AG10803 (cell line): ENCODE measurements at regions not wholly inside any gene's neighbourhood (a gene's known extent, or its start where the extent isn't known, plus 50 kb on each side); places are given as distances from the start of the nearest gene placed in this dataset.
A peak's percentile ranks its signal among the peaks of the same experiment; 100 is the strongest.

Experiments
- DNase-seq: peaks from one replicate; pipeline ENCODE4 v3.0.0; 2010; ENCODE audit warnings: low read depth
- H3K4me3 ChIP-seq: 2 replicates; pipeline ENCODE4 v1.5.1; 2011; ENCODE audit warnings: mild to moderate bottlenecking, low read length, control low read depth
- TF ChIP-seq, protein P1 (sequence below): conservative IDR thresholded peaks from 2 replicates; pipeline ENCODE4 v1.5.1; 2011; ENCODE audit warnings: mild to moderate bottlenecking, low read length, control low read depth, inconsistent platforms

DNA sequence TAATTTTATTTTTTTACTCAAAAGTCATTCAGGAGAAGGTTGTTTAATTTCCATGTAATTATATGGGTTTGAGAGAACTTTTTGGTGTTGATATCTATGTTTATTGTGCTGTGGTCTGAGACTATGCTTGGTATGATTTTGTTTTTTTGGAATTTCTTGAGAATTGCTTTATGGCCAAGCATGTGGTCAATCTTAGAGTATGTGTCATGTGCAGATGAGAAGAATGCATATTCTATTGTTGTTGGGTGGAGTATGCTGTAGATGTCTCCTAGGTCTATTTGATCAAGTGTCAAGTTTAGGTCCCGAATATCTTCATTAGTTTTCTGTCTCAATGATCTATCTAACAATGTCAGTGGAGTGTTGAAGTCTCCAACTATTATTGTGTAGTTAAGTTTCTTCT lies 134.9 kb downstream of the HMHB1 start:
- no peak overlapping the region for H3K4me3 ChIP-seq
- TF ChIP-seq, protein P1, sequence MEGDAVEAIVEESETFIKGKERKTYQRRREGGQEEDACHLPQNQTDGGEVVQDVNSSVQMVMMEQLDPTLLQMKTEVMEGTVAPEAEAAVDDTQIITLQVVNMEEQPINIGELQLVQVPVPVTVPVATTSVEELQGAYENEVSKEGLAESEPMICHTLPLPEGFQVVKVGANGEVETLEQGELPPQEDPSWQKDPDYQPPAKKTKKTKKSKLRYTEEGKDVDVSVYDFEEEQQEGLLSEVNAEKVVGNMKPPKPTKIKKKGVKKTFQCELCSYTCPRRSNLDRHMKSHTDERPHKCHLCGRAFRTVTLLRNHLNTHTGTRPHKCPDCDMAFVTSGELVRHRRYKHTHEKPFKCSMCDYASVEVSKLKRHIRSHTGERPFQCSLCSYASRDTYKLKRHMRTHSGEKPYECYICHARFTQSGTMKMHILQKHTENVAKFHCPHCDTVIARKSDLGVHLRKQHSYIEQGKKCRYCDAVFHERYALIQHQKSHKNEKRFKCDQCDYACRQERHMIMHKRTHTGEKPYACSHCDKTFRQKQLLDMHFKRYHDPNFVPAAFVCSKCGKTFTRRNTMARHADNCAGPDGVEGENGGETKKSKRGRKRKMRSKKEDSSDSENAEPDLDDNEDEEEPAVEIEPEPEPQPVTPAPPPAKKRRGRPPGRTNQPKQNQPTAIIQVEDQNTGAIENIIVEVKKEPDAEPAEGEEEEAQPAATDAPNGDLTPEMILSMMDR, result no peak
- DNase-seq, result peak; percentile 72

DNA sequence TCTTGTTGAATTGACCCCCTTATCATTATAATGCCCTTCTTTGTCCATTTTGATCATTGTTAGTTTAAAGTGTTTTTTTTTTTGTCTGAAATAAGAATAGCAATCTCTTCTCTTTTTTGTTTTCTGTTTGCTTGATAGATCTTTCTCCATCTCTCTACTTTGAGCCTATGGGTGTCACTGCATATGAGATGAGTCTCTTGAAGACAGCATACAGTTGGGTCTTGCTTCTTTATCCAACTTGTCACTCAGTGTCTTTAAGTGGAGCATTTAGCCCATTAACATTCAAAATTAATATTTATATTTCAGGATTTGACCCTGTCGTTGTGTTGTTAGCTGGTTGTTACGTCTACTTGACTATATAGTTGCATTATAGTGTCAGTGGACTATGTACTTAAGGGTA lies 135.4 kb downstream of the HMHB1 start:
- no peak for DNase-seq
- TF ChIP-seq, protein P1, result no peak
- no peak overlapping the region for H3K4me3 ChIP-seq

DNA sequence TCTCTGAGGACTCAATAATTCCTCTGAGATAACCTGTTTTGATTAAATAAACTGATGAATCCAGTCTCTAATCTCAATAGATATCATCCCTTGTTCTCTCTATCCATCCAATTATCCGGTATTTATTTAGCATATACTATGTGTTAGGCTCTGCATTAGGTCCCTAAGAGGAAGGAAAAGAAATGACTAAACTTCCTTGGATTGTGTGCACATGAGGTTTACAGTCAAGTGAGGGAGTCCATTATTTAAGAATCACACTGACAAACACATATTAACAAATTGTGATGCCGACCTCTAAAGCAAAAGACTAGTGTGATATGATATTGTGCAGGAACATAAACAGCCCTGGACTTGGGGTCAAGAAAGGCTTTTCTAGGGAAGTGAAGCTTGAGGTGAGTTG lies 140.8 kb downstream of the HMHB1 start:
- TF ChIP-seq, protein P1, result no peak
- no peak overlapping the region for H3K4me3 ChIP-seq
- DNase-seq, result no peak

DNA sequence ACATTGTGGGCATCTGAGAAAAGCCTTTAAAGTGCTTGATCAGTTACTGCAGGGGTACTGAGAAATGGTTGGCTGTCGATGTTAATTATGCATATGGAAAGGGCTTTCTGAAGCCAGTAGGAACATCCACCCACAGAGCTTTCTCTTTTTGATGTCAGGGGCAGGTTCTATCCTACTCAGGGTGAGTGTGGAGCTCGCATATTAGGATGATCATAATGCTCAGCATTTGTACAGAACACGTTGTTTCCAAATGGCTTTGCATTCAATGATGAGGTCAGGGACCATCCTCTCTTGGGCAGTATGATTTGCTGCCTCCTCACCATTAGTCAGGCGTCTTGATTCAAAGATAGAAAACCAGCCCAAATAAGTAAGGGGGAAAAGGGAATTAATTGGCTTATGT lies 141.9 kb downstream of the HMHB1 start:
- DNase-seq, result no peak
- no peak overlapping the region for H3K4me3 ChIP-seq
- TF ChIP-seq, protein P1, result no peak

DNA sequence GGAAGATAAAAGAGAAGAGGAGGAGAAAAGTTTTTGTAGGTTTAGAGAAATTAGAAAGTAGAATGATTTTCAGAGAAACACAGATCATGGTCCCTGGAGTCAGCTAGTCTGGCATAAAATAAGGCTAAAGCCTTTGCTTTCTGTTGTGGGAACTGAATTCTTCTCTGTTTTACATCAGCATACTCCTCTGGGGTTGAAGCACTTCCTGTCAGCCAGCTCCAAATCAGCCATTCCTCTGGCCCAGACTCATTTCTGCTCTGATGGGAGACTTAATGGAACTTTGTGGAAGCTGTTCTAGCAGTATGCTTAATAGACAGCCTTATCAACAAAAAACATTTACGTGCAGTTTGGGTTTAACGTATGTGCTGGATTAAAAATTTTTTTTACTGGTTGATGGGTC lies 143.2 kb downstream of the HMHB1 start:
- peak; percentile 67 for DNase-seq
- H3K4me3 ChIP-seq, result no peak overlapping the region
- TF ChIP-seq, protein P1, result no peak

DNA sequence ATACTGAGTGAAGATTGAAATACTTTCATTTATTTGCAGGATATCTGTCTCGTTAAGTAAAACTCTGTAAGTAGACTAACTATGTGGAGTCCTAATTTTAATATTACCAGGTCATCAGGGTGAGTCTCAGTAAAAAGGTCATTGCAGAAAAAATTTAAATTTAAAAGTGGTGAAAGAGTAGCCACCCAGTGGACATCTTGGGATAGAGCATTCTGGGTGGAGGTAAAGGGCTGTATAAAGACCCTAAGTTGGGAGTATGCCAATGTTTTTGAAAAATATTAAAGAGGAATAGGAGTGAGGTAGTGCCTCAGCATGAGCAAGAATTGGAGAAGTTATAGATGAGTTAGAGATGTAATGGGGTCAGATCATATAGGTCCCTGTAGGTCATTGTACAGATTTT lies 145.5 kb downstream of the HMHB1 start:
- DNase-seq, result no peak
- H3K4me3 ChIP-seq, result no peak overlapping the region
- TF ChIP-seq, protein P1, result peak; percentile 33

DNA sequence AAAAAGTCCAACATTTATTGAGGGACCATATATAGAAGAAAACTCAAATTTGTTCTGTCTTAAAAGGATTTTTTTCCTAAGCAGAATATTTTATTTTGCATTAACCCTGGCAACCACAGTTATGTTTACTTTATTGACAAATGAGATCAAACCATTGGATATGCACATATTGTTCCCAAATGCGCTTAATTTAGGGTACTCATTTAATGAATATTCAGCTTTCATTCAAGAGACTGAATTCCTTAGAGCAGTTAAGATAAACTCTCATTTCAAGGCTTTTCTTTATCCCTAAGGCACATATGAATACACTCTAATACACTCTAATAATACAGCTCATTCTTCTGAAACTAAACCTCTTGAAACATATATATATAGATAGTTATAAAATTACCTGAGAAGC lies 150.2 kb downstream of the HMHB1 start:
- DNase-seq, result no peak
- TF ChIP-seq, protein P1, result no peak
- no peak overlapping the region for H3K4me3 ChIP-seq
